ENCODE measurements at regions not wholly inside any gene's neighbourhood (a gene's known extent, or its start where the extent isn't known, plus 50 kb on each side); places are given as distances from the start of the nearest gene placed in this dataset.
"Not testable (repeated sequence)": the region's sequence is repeated elsewhere in the genome, so short reads cannot be mapped to it uniquely, and the experiment has no call there.

- DNase-seq = no peak
Measured at GRCh38 chr4:138891631-138892031, 124.0 kb upstream of the NOCT start.

- DNase-seq = no peak
Measured at GRCh38 chr4:138890891-138891570, 124.5 kb upstream of the NOCT start.

GRCh38 chr4:138889216-138889615 is 126.4 kb upstream of the NOCT start:
- no peak for DNase-seq

GRCh38 chr4:138887741-138888140 is 127.8 kb upstream of the NOCT start:
- DNase-seq = no peak

GRCh38 chr4:138887341-138887740 is 128.2 kb upstream of the NOCT start:
- DNase-seq = no peak

- DNase-seq = no peak
Measured at GRCh38 chr4:138879757-138880156, 135.8 kb upstream of the NOCT start.

GRCh38 chr4:138875891-138876608 is 139.5 kb upstream of the NOCT start:
- no peak for DNase-seq

- no peak for DNase-seq
Measured at GRCh38 chr4:138871555-138871875, 144.1 kb upstream of the NOCT start.

- DNase-seq = peak; percentile 49
Measured at GRCh38 chr4:138870737-138871554, 144.6 kb upstream of the NOCT start.

- no peak for DNase-seq
Measured at GRCh38 chr4:138869631-138870030, 145.9 kb upstream of the NOCT start.

GRCh38 chr4:138869165-138869564 is 146.4 kb upstream of the NOCT start:
- DNase-seq = no peak

GRCh38 chr4:138868562-138868961 is 147.0 kb upstream of the NOCT start:
- DNase-seq = no peak

GRCh38 chr4:138867404-138867803 is 148.2 kb upstream of the NOCT start:
- DNase-seq = no peak

GRCh38 chr4:138866314-138866713 is 149.3 kb upstream of the NOCT start:
- DNase-seq = no peak

- DNase-seq = no peak
Measured at GRCh38 chr4:138865765-138866164, 149.8 kb upstream of the NOCT start.

- DNase-seq = no peak
Measured at GRCh38 chr4:138864961-138865720, 150.4 kb upstream of the NOCT start.

GRCh38 chr4:138863160-138863559 is 152.4 kb upstream of the NOCT start:
- no peak for DNase-seq

- DNase-seq = no peak
Measured at GRCh38 chr4:138861135-138861534, 154.4 kb upstream of the NOCT start.

- not testable (repeated sequence) for DNase-seq
Measured at GRCh38 chr4:138860357-138860756, 155.2 kb upstream of the NOCT start.

GRCh38 chr4:138859254-138859653 is 156.3 kb upstream of the NOCT start:
- DNase-seq = no peak

GRCh38 chr4:138858419-138858818 is 157.2 kb upstream of the NOCT start:
- no peak for DNase-seq

GRCh38 chr4:138857416-138857815 is 158.2 kb upstream of the NOCT start:
- no peak for DNase-seq

- no peak for DNase-seq
Measured at GRCh38 chr4:138852681-138853080, 162.9 kb upstream of the NOCT start.

Measured in stimulated activated CD4-positive, alpha-beta T cell treated with anti-CD3 and anti-CD28 coated beads, Interleukin-4, amount 100 ng/mL, for 24 hours (primary cell).